NT2/D1 (cell line): ENCODE measurements at regions not wholly inside any gene's neighbourhood (a gene's known extent, or its start where the extent isn't known, plus 50 kb on each side); places are given as distances from the start of the nearest gene placed in this dataset.

ENCODE experiments used
- SUZ12 ChIP-seq: IDR thresholded peaks from 2 replicates; pipeline ENCODE4 v1.6.1; 2011; ENCODE audit not compliant: insufficient read length, insufficient read depth; ENCODE audit errors: extremely low read depth
- YY1 ChIP-seq: IDR thresholded peaks from 2 replicates; pipeline ENCODE4 v1.6.1; 2011; ENCODE audit not compliant: insufficient read length, insufficient read depth
- ZNF274 ChIP-seq: IDR thresholded peaks from 2 replicates; pipeline ENCODE4 v1.6.1; 2011; ENCODE audit warnings: mild to moderate bottlenecking, low read depth, low read length

- no peak for TF ChIP-seq SUZ12
- TF ChIP-seq YY1 = no peak
- no peak for TF ChIP-seq ZNF274
Measured at GRCh38 chr1:90100566-90100965, 105.7 kb downstream of the ZNF326 start.
